Vagina (tissue), 2 donors: ENCODE measurements at regions not wholly inside any gene's neighbourhood (a gene's known extent, or its start where the extent isn't known, plus 50 kb on each side); places are given as distances from the start of the nearest gene placed in this dataset.

Experiments used
- CTCF ChIP-seq, 3 experiments: fragments of 450-650 bp in 2 of 3; fragments of 200-600 bp in 1 of 3; sonication (generic) in 1 of 3; IDR thresholded peaks; one replicate each; pipeline ENCODE4 v1.5.1; 2017 to 2019; ENCODE audit warnings: antibody characterized with exemption in 3 of 3, mild to moderate bottlenecking in 2 of 3, moderate library complexity in 2 of 3
- POLR2A ChIP-seq, 2 donors: fragments of 450-650 bp; IDR thresholded peaks; one replicate each; pipeline ENCODE4 v1.6.1; 2017; ENCODE audit warnings: antibody characterized with exemption in 2 of 2, mild to moderate bottlenecking in 2 of 2, moderate library complexity in 2 of 2

- TF ChIP-seq CTCF (IDR thresholded peaks at IDR 0.05) (no peak), POLR2A (IDR thresholded peaks at IDR 0.05) (no peak)
These were observed 138.8 kb upstream of the COPS8 start for GRCh38 chr2:236946871-236947270.
